ENCODE measurements at regions not wholly inside any gene's neighbourhood (a gene's known extent, or its start where the extent isn't known, plus 50 kb on each side); places are given as distances from the start of the nearest gene placed in this dataset.

DNA sequence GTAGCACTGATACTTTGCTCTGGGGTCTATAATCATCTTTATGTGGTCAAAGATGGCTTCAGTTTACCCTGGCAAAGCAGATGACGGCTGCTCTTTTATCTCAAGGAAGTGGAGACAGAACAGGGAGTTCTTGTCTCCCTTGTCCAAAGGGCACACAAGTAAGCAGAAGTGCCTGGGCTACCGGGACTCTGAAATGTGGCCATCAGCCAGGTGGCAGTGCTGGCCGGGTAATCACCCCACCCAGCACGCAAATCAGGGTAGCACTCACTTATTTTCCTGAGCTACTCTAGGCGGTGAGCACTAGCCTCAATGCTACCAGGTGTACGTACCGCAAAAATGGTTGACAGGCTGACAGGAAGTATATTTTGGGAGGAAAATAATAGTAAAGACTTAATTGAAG is 119.7 kb upstream of the ETAA1 start:
- Histone ChIP-seq H3K36me3 (ENCODE audit: control insufficient read depth in 2 of 2, extremely low read depth in 1 of 2, insufficient read depth in 2 of 2, low read length in 2 of 2) (no peaks in the 10 kb centered on the region), H3K9ac (replicated peaks; ENCODE audit: extremely low read depth, insufficient read depth, low read length) (no peak overlapping the region), H3K9me3 (replicated peaks; ENCODE audit: control insufficient read depth, insufficient read depth, low read length) (no peaks in the 10 kb centered on the region), H3K4me2 (ENCODE audit: insufficient read depth, low read length) (no peak overlapping the region), H3K4me3 (replicated peaks in 1 of 3; ENCODE audit: insufficient read depth in 1 of 3, low read depth in 1 of 3, low read length in 3 of 3) (no peak overlapping the region), H3K27ac (ENCODE audit: insufficient read depth, low read depth, low read length) (no peak overlapping the region), H3K9me1 (replicated peaks; ENCODE audit: control insufficient read depth, extremely low read depth, insufficient read depth, low read length) (no peaks in the 10 kb centered on the region), H4K20me1 (replicated peaks; ENCODE audit: control insufficient read depth, extremely low read depth, insufficient read depth, low read length) (no peaks in the 10 kb centered on the region), H3K4me1 (ENCODE audit: control insufficient read depth, extremely low read depth, insufficient read depth, low read length) (peaks cover 3% of the 10 kb centered on the region), H3K27me3 (ENCODE audit: control insufficient read depth in 2 of 2, insufficient read depth in 2 of 2, low read length in 2 of 2) (no peaks in the 10 kb centered on the region), H3K79me2 (ENCODE audit: control insufficient read depth, insufficient read depth, low read length) (no peaks in the 10 kb centered on the region), H2AFZ (ENCODE audit: low read depth, low read length) (no peak overlapping the region)
- TF ChIP-seq POLR2A (IDR thresholded peaks at IDR 0.05; ENCODE audit: low read depth, low read length) (no peak), CTCF (IDR thresholded peaks at IDR 0.05; ENCODE audit: extremely low read depth in 1 of 2, insufficient read depth in 1 of 2, low read depth in 1 of 2, low read length in 2 of 2) (no peak), EZH2 (IDR thresholded peaks at IDR 0.05; ENCODE audit: borderline replicate concordance, low read depth, low read length, severe bottlenecking) (no peak), POLR2AphosphoS5 (IDR thresholded peaks at IDR 0.05; ENCODE audit: insufficient read depth, low read depth, low read length) (no peak), JUN (IDR thresholded peaks at IDR 0.05; ENCODE audit: borderline replicate concordance, insufficient read depth, insufficient read length, low read depth) (no peak), FOS (IDR thresholded peaks at IDR 0.05; ENCODE audit: borderline replicate concordance, insufficient read depth, low read length) (no peak), GATA2 (IDR thresholded peaks at IDR 0.05; ENCODE audit: insufficient read depth, insufficient read length, low read depth, low read length) (no peak), MAX (IDR thresholded peaks at IDR 0.05; ENCODE audit: insufficient read depth, insufficient read length) (no peak), MYC (IDR thresholded peaks at IDR 0.05; ENCODE audit: low read depth, low read length) (no peak)
- no TSS peak for BruUV-seq (replicated peaks)
- intact Hi-C loops (cut with micrococcal nuclease) = no loop called here
- no peak for FAIRE-seq
- no peak for DNase-seq (ENCODE audit: low read depth, low spot score)
- dilution Hi-C loops (cut with MboI; ENCODE audit: extremely low pct_ligation_motif_present, low sequenced_read_pairs) = no loop called here
- CTCF ChIA-PET = interaction anchor here (0.6 to 1.2 kb wide), 2 partner anchors 11 to 754 kb away, joined by 3 read pairs; no protein-coding TSS in a partner anchor
- POLR2A ChIA-PET = no interaction called here

Measured in endothelial cell of umbilical vein (primary cell).